GM19452 (cell line): ENCODE measurements at regions not wholly inside any gene's neighbourhood (a gene's known extent, or its start where the extent isn't known, plus 50 kb on each side); places are given as distances from the start of the nearest gene placed in this dataset.

Experiments
- ATAC-seq: cut with Tn5 transposase; IDR thresholded peaks from one replicate; pipeline ENCODE4 v1.9.1; 2021; ENCODE audit not compliant: unreplicated experiment

GRCh38 chr1:88111816-88112215 lies 572.3 kb upstream of the PKN2 start:
- no peak for ATAC-seq

DNA sequence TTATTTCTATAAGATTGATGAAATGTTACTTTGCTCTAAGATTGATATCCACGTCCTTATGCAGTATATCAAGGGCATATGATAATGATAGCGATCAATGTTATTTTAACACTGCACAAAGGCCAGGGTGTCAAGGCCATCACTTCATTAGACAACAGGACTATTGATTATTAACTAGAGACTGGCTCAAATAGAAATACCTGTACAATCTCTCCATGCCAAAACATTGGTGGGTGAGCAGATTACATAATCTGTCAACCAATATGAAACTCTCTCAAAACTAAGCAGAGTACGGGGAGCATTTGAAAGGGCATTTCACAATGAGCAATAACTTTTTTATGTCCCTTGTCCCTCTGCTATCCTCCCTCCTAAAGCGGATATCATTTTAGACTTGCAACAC lies 566.5 kb upstream of the PKN2 start:
- ATAC-seq, result no peak

DNA sequence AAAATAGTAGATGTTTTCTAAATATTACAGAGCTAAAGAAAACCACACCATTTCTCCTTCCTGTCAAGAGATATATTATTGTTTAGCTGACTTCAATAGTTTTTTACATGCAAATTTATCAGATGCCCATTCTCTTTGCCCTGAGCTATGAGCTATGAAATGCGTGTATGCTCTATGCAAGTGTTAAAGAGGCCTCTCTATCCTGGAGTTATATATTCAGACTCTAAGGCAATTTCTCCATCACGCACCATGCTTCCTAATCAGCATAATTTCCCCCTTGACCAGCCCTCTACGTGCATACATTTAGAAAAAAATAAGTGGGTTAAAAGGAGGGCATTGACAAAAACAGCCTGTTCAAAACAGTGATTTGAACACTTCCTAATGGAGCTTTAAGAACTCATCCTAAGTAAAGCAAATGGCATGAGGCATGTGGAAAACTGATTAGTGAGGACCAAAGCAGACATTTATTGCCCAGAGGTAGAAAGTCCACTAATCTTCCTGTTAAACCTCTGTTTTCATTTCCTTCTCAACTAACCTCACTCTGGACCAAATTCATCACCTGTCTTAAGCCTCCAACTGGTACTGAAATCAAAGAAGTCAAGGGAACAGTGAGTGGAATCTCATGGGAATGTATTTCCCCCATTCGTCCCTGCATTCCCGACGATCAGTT lies 565.8 kb upstream of the PKN2 start:
- ATAC-seq, result no peak

GRCh38 chr1:88124614-88125013 lies 559.5 kb upstream of the PKN2 start:
- ATAC-seq, result no peak

DNA sequence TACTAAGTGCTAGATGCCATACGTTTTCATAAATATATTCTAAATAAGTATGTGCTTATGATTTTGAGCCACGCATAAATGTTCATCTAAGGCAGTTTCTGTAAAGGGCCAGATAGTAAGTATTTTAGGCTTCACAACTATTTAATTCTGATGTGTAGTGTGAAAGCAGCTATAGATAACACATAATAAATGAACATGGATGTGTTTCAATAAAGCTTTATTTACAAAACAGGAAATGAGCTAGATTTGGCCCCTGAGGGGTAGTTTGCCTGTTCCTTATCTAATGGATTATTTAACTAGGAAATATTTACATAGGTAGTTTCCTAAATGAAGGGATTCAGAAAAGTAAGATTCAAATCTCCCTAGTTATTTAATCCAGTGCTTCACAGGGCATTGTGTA lies 557.6 kb upstream of the PKN2 start:
- no peak for ATAC-seq

DNA sequence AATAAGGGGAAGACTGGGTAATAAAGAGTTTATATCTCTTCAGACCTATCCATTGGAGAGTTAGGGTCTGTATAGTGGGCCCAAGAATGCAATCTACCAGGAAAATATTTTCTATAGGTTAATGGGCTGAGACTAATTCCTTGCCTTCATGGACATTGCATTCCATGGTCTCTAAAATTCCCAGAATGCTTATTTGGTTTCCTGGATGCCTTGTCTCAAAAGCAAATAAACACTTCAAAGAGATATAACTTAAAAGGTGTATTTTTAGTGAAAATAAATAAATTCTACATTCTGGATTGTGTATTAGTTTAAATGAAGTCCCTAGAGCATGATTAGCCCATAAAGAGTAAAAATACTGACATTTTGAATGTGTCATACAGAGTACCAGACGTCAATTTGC lies 550.1 kb upstream of the PKN2 start:
- no peak for ATAC-seq

- no peak for ATAC-seq
These were observed 548.8 kb upstream of the PKN2 start for GRCh38 chr1:88134983-88135921.

DNA sequence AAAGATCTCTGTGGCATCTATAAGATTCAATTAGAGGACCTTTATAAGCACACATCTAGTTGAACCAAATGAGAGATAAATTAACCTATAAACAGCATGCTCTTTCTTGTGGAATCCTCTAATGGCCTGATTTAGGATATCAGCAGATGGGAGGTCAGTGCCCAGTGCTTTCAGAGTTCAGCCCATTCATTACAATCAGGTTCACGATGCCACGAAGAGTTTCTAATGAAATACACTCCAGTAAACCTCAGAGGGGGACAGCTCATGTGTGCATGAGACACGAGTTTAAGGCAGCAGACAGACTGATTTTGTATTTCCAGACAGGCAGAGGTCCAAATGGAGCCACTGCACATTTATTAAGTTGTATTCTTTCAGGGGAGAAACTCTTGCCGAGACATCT lies 544.4 kb upstream of the PKN2 start:
- no peak for ATAC-seq

DNA sequence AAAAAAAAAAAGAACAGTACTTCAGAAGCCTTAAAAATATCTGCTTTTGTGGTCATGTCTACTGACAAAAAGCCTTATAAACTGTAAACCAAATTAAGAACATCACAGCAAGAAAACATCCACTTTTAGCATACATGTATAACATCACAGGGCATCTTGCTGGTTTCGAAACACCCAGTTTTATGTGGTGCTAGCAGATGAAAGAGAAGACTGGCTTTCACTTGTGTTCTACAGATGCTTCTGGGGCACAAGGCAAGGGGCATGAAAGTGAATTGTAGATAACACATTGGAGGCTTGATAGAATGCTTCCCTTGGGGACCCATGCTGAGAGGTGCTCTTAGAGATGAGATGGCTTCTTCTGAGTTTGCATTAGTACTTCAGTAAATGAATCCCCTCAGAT lies 543.7 kb upstream of the PKN2 start:
- no peak for ATAC-seq

- ATAC-seq, result no peak
These were observed 542.5 kb upstream of the PKN2 start for GRCh38 chr1:88141499-88142074.

DNA sequence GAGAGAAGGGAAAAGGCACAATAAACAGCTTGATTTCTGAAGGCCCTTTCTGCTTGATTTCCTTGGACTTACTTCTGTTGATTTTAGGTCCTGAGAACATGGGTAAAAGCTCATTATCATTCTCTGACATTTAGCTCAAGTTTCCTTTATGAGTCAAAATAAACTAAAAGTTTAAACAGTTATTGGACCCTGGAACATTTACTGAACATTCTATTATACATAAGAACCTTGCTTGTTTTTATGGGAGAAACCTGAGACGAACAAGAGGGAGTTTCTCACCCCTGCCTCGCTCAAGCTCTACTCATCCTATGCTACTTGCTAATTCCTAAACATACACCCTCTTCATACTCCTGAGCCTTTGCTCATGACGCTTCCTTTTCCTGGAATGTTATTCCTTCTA lies 538.3 kb upstream of the PKN2 start:
- no peak for ATAC-seq

DNA sequence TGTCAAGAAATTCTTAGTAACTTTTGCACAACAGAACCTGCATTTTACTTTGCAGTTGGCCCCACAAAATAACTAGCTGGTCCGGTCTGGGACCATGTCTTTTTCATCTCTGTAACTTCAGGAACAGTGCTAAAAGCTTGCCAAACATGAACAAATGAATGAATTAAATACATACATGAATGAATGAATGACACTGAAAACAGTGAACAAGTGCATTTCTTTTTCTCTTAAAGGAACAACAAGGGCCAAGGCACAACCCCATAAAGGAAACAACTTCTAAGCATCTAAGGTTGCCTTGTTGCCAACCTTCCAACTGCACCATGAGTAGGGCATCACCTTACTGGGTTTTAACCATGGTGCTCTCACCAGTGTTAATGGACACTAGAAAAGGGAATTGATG lies 534.4 kb upstream of the PKN2 start:
- peak; percentile 11 for ATAC-seq

DNA sequence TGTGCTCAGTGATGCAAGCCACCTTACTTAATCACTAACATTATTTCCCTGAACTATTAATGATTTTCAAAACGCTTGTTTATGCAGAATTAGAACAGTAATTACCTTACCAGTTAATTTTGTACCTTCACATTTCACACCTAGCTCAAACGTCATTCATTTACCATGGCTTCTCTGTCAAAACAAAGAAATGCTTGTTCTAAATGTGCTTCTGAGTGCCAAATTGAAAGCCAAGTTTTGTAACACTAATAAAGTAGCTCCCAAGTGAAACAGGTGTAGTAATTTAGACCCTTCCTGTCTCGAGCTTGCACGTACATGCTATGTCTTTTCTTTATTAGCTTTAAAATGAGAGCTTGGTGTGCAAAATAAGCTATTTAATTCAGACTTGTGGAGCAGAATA lies 533.7 kb upstream of the PKN2 start:
- peak; percentile 76 for ATAC-seq

- ATAC-seq, result no peak
These were observed 520.9 kb upstream of the PKN2 start for GRCh38 chr1:88163187-88163586.

DNA sequence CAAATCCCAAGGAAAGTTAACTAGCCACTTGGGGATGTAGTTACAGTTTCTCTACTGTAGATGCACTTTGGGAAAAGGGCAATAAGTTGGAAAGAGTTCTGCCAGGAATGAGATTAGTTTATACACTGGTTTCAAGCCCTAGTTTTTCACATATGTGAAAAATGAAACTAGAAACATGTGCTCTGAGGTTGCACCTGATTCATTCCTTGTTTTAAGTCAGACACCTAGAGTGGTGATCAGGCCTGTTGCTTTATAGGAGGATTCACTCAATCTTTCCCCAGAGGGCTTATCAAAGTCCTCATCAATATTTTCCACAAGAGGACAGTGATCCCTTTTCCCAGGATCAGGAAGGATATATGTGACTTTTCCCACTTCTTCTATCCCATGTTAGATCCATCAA lies 515.9 kb upstream of the PKN2 start:
- no peak for ATAC-seq

GRCh38 chr1:88169139-88169538 lies 514.9 kb upstream of the PKN2 start:
- ATAC-seq, result no peak

DNA sequence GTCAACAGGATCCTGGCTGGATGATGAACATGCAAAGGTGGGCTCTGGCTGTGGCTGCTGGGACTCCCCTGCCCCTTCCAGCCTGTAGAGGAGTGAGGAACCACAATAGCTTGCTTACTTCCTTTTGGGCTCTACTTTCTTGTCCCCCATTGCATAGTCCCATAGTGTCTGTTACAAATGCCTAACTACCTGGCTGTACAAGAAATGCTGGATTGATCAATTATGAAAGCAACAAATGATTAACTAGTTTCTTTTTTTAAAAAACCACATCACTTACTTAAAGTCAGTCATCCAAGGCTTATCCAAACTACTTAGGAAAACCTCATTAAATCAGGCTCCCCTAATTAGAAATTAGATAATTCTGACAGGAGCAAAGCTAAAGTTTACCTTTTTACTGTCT lies 514.1 kb upstream of the PKN2 start:
- ATAC-seq, result no peak

DNA sequence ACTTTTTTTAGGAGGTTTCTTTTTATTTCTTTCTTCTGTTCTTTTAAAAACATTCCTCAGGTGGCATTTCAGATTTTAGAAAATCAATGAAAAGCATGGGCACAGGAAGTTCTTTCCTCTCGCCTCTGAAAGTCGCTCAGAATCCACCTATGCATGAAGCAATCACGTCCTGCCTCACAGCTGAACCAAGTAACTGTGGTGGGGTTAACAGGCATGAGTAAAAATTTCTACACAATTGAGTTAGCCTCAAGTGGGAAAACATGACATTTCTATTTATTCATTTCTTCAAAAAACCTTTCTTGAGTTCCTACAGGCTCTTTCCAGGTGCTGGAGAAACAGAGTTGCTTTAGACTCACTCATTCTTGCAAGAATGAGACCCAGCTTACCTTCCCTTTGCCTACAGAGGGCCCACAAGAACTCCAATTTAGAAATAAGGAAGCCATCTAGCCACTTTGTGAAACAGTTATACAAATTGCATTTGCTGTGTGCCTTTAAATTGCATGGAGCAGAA lies 508.9 kb upstream of the PKN2 start:
- ATAC-seq, result no peak

DNA sequence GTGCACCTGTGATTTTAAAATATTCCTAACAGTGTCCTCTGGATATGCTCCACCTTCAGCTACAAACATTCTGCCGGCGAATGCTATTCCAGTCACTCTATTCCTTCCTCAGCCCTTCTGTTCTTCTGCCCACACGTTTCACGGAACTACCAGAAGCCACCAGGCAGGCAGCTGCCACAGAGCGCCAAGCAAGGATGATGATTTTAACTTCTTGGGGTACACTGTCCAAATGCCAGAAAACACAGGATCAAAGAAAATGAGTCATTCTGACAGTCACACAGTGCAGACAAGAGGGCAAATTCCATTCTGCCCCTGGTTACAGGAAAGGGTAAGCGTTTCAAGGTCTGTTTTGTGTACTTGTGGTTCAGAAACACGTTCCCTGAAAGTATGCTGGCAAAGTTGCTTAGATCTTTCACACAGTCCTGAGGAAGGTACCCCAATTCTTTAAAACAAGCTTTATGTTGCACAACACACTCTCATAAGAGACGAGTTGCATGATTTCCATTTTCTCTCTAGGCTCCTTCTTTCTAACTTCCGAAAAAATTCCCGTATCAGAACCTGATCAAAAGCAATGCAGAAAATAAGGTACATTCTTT lies 508.3 kb upstream of the PKN2 start:
- ATAC-seq, result no peak

DNA sequence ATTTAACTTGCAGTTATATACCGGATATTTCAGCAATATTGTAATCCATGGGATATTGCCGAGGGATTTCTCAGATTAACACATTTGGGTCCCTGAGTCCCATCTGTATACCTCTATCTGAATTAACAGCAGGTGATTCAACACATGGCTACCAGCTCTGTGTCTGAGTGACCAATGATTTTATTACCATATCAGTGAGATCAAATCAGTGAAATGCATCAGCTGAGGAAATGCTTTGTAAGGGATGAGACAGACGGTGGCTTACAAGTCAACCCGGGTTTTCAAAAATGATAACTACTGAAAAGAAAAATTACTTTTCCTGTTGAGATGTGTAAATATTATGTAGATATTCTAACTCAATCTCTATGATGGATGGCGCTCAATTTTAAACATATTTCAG lies 504.1 kb upstream of the PKN2 start:
- ATAC-seq, result no peak

DNA sequence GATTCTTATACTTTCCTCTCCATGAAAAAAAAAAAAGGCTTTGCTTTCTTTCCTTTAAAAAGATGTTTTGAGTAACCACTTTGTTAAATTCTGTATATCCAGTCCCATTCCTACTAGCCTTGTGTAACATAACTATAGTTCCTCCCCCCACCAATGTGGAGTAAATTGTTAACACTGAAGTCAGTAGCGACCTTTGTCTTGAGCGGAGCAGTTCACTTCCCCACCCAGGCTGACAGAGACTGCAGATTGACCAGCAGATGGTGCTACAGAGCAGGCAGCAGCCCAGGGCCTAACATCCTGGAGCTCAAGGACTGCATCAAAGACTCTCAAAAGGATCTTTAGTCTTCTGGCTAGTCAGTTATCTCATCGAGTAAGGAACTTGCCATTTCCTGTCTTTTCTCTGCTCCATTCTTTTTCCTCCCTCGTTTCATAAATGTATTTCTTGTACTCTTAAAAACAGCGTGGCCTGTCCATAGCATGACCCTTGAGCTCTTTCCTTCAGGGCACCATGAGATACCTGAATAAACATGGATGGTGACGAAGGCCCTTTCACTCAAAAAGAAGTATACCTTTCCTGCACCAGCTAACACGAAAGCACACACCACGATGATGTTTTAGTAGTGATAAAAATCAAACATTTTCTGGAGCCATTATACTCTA lies 503.5 kb upstream of the PKN2 start:
- ATAC-seq, result peak; percentile 99
